H1 (cell line): ENCODE measurements at regions not wholly inside any gene's neighbourhood (a gene's known extent, or its start where the extent isn't known, plus 50 kb on each side); places are given as distances from the start of the nearest gene placed in this dataset.

Experiments
- CTCF ChIA-PET: fragments of 300-600 bp; sonication (Branson Sonifier 250); formaldehyde crosslinking; loops from one replicate; lab custom pipeline; 2021; ENCODE audit not compliant: partially characterized antibody; lab: Charles Lee
- POLR2A ChIA-PET: fragments of 300-600 bp; sonication (Branson Sonifier 250); formaldehyde crosslinking; loops from one replicate; lab custom pipeline; 2021; ENCODE audit warnings: inconsistent platforms; ENCODE audit not compliant: partially characterized antibody; lab: Charles Lee
- DNase-seq, 2 experiments: peaks; one replicate each; pipeline versions ENCODE4 v3.0.0 to v3.0.0-alpha.2; 2010 to 2022; ENCODE audit warnings: low spot score in 2 of 2, low read depth in 1 of 2, mixed read lengths in 1 of 2
- FAIRE-seq: peaks from 2 replicates; lab custom pipeline; 2011; peaks lifted over from hg19 to GRCh38; lab: Jason Lieb, UNC
- H2AFZ ChIP-seq: 2 replicates; pipeline ENCODE4 v1.8.1; 2012; ENCODE audit warnings: low read length, inconsistent platforms
- H2AK5ac ChIP-seq: 2 replicates; pipeline ENCODE4 v1.6.1; 2013; ENCODE audit warnings: low read depth, low read length
- H2BK120ac ChIP-seq: replicated peaks from 2 replicates; pipeline ENCODE3; 2013; ENCODE audit warnings: low read depth, low read length, inconsistent platforms
- H2BK12ac ChIP-seq: 2 replicates; pipeline ENCODE4 v1.6.1; 2013; ENCODE audit warnings: low read depth, low read length
- H2BK15ac ChIP-seq: 2 replicates; pipeline ENCODE4 v1.6.1; 2013; ENCODE audit warnings: low read length
- H2BK20ac ChIP-seq: 2 replicates; pipeline ENCODE4 v1.6.1; 2013; ENCODE audit warnings: low read length
- H2BK5ac ChIP-seq: 2 replicates; pipeline ENCODE4 v1.6.1; 2013; ENCODE audit warnings: low read depth, low read length
- H3K14ac ChIP-seq: 2 replicates; pipeline ENCODE4 v1.6.1; 2013; ENCODE audit warnings: inconsistent platforms; ENCODE audit not compliant: insufficient read length
- H3K18ac ChIP-seq: 2 replicates; pipeline ENCODE4 v1.6.1; 2013; ENCODE audit warnings: low read length; ENCODE audit errors: extremely low read depth
- H3K23ac ChIP-seq: 2 replicates; pipeline ENCODE4 v1.6.1; 2013; ENCODE audit warnings: inconsistent platforms; ENCODE audit not compliant: insufficient read length
- H3K23me2 ChIP-seq: 2 replicates; pipeline ENCODE4 v1.6.1; 2013; ENCODE audit warnings: low read depth, low read length
- H3K27ac ChIP-seq: 2 replicates; pipeline ENCODE4 v1.6.1; 2011; ENCODE audit warnings: low read depth, low read length, inconsistent platforms
- H3K27me3 ChIP-seq, 4 experiments: replicated peaks in 1 of 4; 1 replicate in 1 of 4; 2 replicates in 3 of 4; pipeline versions ENCODE4 v1.6.1 to v1.8.1; 2011 to 2013; ENCODE audit warnings: low read length in 3 of 4, mild to moderate bottlenecking in 3 of 4, inconsistent platforms in 2 of 4, mixed read lengths in 2 of 4, moderate library complexity in 1 of 4; ENCODE audit not compliant: control insufficient read depth in 3 of 4, insufficient read depth in 3 of 4; ENCODE audit errors: extremely low read depth in 1 of 4
- H3K36me3 ChIP-seq, 4 experiments: 2 replicates each; pipeline versions ENCODE4 v1.6.1 to v1.8.1; 2011 to 2013; ENCODE audit warnings: mild to moderate bottlenecking in 4 of 4, low read length in 3 of 4, moderate library complexity in 2 of 4, control low read depth in 1 of 4, inconsistent platforms in 1 of 4; ENCODE audit not compliant: insufficient read depth in 4 of 4, control insufficient read depth in 2 of 4
- H3K4ac ChIP-seq: replicated peaks from 2 replicates; pipeline ENCODE3; 2013; ENCODE audit warnings: low read length, low read depth, mixed read lengths, inconsistent platforms; ENCODE audit not compliant: insufficient read length
- H3K4me1 ChIP-seq, 4 experiments: replicated peaks in 1 of 4; 1 replicate in 1 of 4; 2 replicates in 3 of 4; pipeline versions ENCODE4 v1.6.1 to v1.8.1; 2011 to 2013; ENCODE audit warnings: low read length in 3 of 4, inconsistent platforms in 2 of 4, mixed read lengths in 1 of 4; ENCODE audit not compliant: insufficient read depth in 4 of 4, control insufficient read depth in 3 of 4
- H3K4me2 ChIP-seq, 2 experiments: 2 replicates each; pipeline versions ENCODE4 v1.6.1 to v1.8.1; 2011 to 2013; ENCODE audit warnings: low read depth in 2 of 2, low read length in 2 of 2, control low read depth in 1 of 2, inconsistent platforms in 1 of 2, mild to moderate bottlenecking in 1 of 2; ENCODE audit not compliant: insufficient read depth in 1 of 2
- H3K4me3 ChIP-seq, 4 experiments: fragments of 200-600, 300-600 bp in 1 of 4; sonication (generic), shearing (Covaris generic), sonication (Bioruptor Twin) in 1 of 4; 2 replicates each; pipeline versions ENCODE4 v1.5.1 to v1.8.1; 2011 to 2016; ENCODE audit warnings: low read length in 4 of 4, low read depth in 3 of 4, control low read depth in 2 of 4, inconsistent platforms in 2 of 4, mild to moderate bottlenecking in 2 of 4, mixed read lengths in 1 of 4, moderate library complexity in 1 of 4; ENCODE audit not compliant: insufficient read depth in 2 of 4; ENCODE audit errors: extremely low read depth in 1 of 4
- H3K56ac ChIP-seq: replicated peaks from 2 replicates; pipeline ENCODE3; 2013; ENCODE audit warnings: low read depth, mild to moderate bottlenecking, mixed read lengths, low read length, inconsistent platforms; ENCODE audit not compliant: insufficient read length
- H3K79me1 ChIP-seq: 2 replicates; pipeline ENCODE4 v1.6.1; 2013; ENCODE audit warnings: low read depth, low read length, control low read depth
- H3K79me2 ChIP-seq, 2 experiments: 2 replicates each; pipeline versions ENCODE4 v1.6.1 to v1.8.1; 2012 to 2013; ENCODE audit warnings: low read length in 2 of 2, mild to moderate bottlenecking in 2 of 2, inconsistent platforms in 1 of 2; ENCODE audit not compliant: insufficient read depth in 2 of 2, control insufficient read depth in 1 of 2
- H3K9ac ChIP-seq, 4 experiments: replicated peaks in 1 of 4; 1 replicate in 1 of 4; 2 replicates in 3 of 4; pipeline versions ENCODE4 v1.6.1 to v1.8.1; 2011 to 2013; ENCODE audit warnings: low read depth in 3 of 4, low read length in 3 of 4, control low read depth in 2 of 4, mild to moderate bottlenecking in 2 of 4, moderate library complexity in 2 of 4, inconsistent platforms in 1 of 4; ENCODE audit errors: extremely low read depth in 1 of 4
- H3K9me3 ChIP-seq, 2 experiments: 2 replicates each; pipeline versions ENCODE4 v1.6.1 to v1.8.1; 2012 to 2013; ENCODE audit warnings: mild to moderate bottlenecking in 2 of 2, moderate library complexity in 2 of 2, control low read depth in 1 of 2, inconsistent platforms in 1 of 2, low read depth in 1 of 2, low read length in 1 of 2, mixed read lengths in 1 of 2; ENCODE audit not compliant: insufficient read depth in 2 of 2
- H4K20me1 ChIP-seq, 2 experiments: replicated peaks in 1 of 2; 2 replicates each; pipeline versions ENCODE3 to v1.8.1; 2011 to 2013; ENCODE audit warnings: inconsistent platforms in 2 of 2, low read length in 2 of 2, mild to moderate bottlenecking in 1 of 2; ENCODE audit not compliant: insufficient read depth in 2 of 2, control insufficient read depth in 1 of 2
- H4K5ac ChIP-seq: 2 replicates; pipeline ENCODE4 v1.6.1; 2013; ENCODE audit warnings: low read length, low read depth, mixed read lengths, inconsistent platforms; ENCODE audit not compliant: insufficient read length
- H4K8ac ChIP-seq: 2 replicates; pipeline ENCODE4 v1.8.0; 2013; ENCODE audit warnings: mild to moderate bottlenecking, moderate library complexity, low read length, inconsistent platforms; ENCODE audit not compliant: insufficient read depth; ENCODE audit errors: extremely low read depth
- H4K91ac ChIP-seq: replicated peaks from 2 replicates; pipeline ENCODE3; 2013; ENCODE audit warnings: low read length, mixed read lengths, inconsistent platforms; ENCODE audit not compliant: insufficient read length
- CREB1 ChIP-seq: IDR thresholded peaks from 2 replicates; pipeline ENCODE4 v1.6.1; 2012; ENCODE audit warnings: inconsistent platforms
- SIX5 ChIP-seq: IDR thresholded peaks from 2 replicates; pipeline ENCODE4 v1.6.1; 2011; ENCODE audit warnings: mild to moderate bottlenecking, low read depth, low read length
- YY1 ChIP-seq: IDR thresholded peaks from 2 replicates; pipeline ENCODE4 v1.6.1; 2011; ENCODE audit warnings: low read depth, mild to moderate bottlenecking, low read length
- WGBS, 2 experiments: shearing (Covaris generic) in 1 of 2; methylation state at CpG; one replicate each; pipeline versions ENCODE4 v1.1.6 to v1.1.7; 2013 to 2015; ENCODE audit warnings: low lambda C conversion rate in 2 of 2, mixed read lengths in 2 of 2, inconsistent platforms in 1 of 2, low coverage in 1 of 2, missing lambda C conversion rate in 1 of 2; ENCODE audit not compliant: insufficient replicate concordance in 2 of 2, insufficient coverage in 1 of 2, insufficient read length in 1 of 2; ENCODE audit errors: extremely low coverage in 1 of 2, missing lambda C conversion rate in 1 of 2; 5-methylcytosine and 5-hydroxymethylcytosine counted together
- TF ChIP-seq, protein P1 (sequence below): IDR thresholded peaks from 2 replicates; pipeline ENCODE4 v1.6.1; 2012; ENCODE audit warnings: low read length, inconsistent platforms

DNA sequence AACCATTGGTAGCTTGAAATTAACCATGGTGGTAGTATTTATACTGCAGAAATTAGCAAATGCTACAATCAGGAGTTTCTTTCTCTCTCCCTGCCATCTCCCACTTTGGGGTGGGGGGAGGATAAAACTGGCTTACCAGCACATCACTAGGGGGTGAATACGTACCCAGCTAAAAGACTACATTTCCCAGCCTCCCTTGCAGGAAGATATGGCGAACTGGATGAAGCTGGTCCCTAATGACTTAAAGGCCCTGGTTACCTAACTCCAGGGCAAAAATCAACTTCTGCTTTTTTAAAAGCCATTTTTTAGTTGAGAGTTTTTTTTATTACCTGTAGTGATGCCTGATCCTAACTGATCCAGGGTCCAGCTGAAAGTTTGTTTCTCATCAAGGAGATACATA lies 70.3 kb upstream of the RAB12 start:
- H2BK120ac ChIP-seq: no peak overlapping the region
- H2AFZ ChIP-seq: no peak overlapping the region
- H3K9ac ChIP-seq: no peak overlapping the region
- ChIA-PET CTCF (interaction anchor here (0.8 to 1.4 kb wide), 3 partner anchors 15 to 587 kb away, joined by 3 to 4 read pairs (median 3); no protein-coding TSS in a partner anchor), POLR2A (no interaction called here)
- FAIRE-seq: no peak
- no peak overlapping the region for H2BK20ac ChIP-seq
- no peak overlapping the region for H3K14ac ChIP-seq
- H2AK5ac ChIP-seq: no peak overlapping the region
- TF ChIP-seq CREB1: no peak
- TF ChIP-seq SIX5: peak; percentile 58
- TF ChIP-seq, protein P1, sequence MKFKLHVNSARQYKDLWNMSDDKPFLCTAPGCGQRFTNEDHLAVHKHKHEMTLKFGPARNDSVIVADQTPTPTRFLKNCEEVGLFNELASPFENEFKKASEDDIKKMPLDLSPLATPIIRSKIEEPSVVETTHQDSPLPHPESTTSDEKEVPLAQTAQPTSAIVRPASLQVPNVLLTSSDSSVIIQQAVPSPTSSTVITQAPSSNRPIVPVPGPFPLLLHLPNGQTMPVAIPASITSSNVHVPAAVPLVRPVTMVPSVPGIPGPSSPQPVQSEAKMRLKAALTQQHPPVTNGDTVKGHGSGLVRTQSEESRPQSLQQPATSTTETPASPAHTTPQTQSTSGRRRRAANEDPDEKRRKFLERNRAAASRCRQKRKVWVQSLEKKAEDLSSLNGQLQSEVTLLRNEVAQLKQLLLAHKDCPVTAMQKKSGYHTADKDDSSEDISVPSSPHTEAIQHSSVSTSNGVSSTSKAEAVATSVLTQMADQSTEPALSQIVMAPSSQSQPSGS: no peak
- peak; percentile 34; the same call in 1 of the 2 replicates for TF ChIP-seq YY1
- no peak overlapping the region for H2BK5ac ChIP-seq
- no peak overlapping the region for H3K56ac ChIP-seq
- H3K79me2 ChIP-seq: no peaks in the 10 kb centered on the region
- no peak overlapping the region for H3K27ac ChIP-seq
- H2BK15ac ChIP-seq: no peak overlapping the region
- H3K4me1 ChIP-seq: no peaks in the 10 kb centered on the region; a peak in 1 of 7 replicates
- no peaks in the 10 kb centered on the region for H3K27me3 ChIP-seq
- no peaks in the 10 kb centered on the region for H3K9me3 ChIP-seq
- no peaks in the 10 kb centered on the region for H3K36me3 ChIP-seq
- H2BK12ac ChIP-seq: no peak overlapping the region
- H3K4ac ChIP-seq: no peak overlapping the region
- no peaks in the 10 kb centered on the region for H3K79me1 ChIP-seq
- H3K4me3 ChIP-seq: no peak overlapping the region
- no peak overlapping the region for H4K8ac ChIP-seq
- H3K23me2 ChIP-seq: no peaks in the 10 kb centered on the region
- H4K5ac ChIP-seq: no peak overlapping the region
- no peak overlapping the region for H3K18ac ChIP-seq
- H3K23ac ChIP-seq: no peak overlapping the region
- no peaks in the 10 kb centered on the region for H4K20me1 ChIP-seq
- DNase-seq: peak in 1 of 2 experiments; percentile 34
- no peak overlapping the region for H3K4me2 ChIP-seq
- H4K91ac ChIP-seq: no peak overlapping the region
- WGBS, 2 experiments: 77% methylated on average over 2 of the region's 2 CpGs; no CpG with 5 or more reads in 1 of the 2 experiments
